Inflammatory macrophage treated with lipopolysaccharide for 4 hours (primary cell): ENCODE measurements at regions not wholly inside any gene's neighbourhood (a gene's known extent, or its start where the extent isn't known, plus 50 kb on each side); places are given as distances from the start of the nearest gene placed in this dataset.
"Not testable (repeated sequence)": the region's sequence is repeated elsewhere in the genome, so short reads cannot be mapped to it uniquely, and the experiment has no call there.

Experiments
- DNase-seq: peaks from one replicate; pipeline ENCODE4 v3.0.0-alpha.2; 2020

GRCh38 chrX:148080593-148080992 is 99.5 kb downstream of the FMR1NB start:
- DNase-seq = no peak

- no peak for DNase-seq
These were observed 103.5 kb downstream of the FMR1NB start for GRCh38 chrX:148084611-148085010.

- DNase-seq = no peak
These were observed 139.0 kb downstream of the FMR1NB start for GRCh38 chrX:148120151-148120550.

- DNase-seq = no peak
These were observed 140.0 kb downstream of the FMR1NB start for GRCh38 chrX:148120999-148121623.

GRCh38 chrX:148128872-148129505 is 147.9 kb downstream of the FMR1NB start:
- not testable (repeated sequence) for DNase-seq

- DNase-seq = peak; percentile 8
These were observed 152.1 kb downstream of the FMR1NB start for GRCh38 chrX:148133105-148133725.

GRCh38 chrX:148134578-148134977 is 153.4 kb downstream of the FMR1NB start:
- no peak for DNase-seq

GRCh38 chrX:148135738-148136137 is 154.6 kb downstream of the FMR1NB start:
- peak; percentile 1 for DNase-seq

GRCh38 chrX:148146121-148146520 is 165.0 kb downstream of the FMR1NB start:
- no peak for DNase-seq

- DNase-seq = no peak
These were observed 175.8 kb downstream of the FMR1NB start for GRCh38 chrX:148156986-148157385.

- no peak for DNase-seq
These were observed 178.7 kb downstream of the FMR1NB start for GRCh38 chrX:148159796-148160195.

- DNase-seq = no peak
These were observed 180.6 kb downstream of the FMR1NB start for GRCh38 chrX:148161701-148162100.

- DNase-seq = no peak
These were observed 204.5 kb downstream of the FMR1NB start for GRCh38 chrX:148185631-148186030.

GRCh38 chrX:148192547-148192946 is 211.4 kb downstream of the FMR1NB start:
- no peak for DNase-seq

- DNase-seq = no peak
These were observed 212.6 kb downstream of the FMR1NB start for GRCh38 chrX:148193759-148194158.

- no peak for DNase-seq
These were observed 222.4 kb downstream of the FMR1NB start for GRCh38 chrX:148203531-148203930.

- no peak for DNase-seq
These were observed 223.1 kb downstream of the FMR1NB start for GRCh38 chrX:148204195-148204594.

- no peak for DNase-seq
These were observed 233.6 kb downstream of the FMR1NB start for GRCh38 chrX:148214786-148215185.

GRCh38 chrX:148215726-148216125 is 234.6 kb downstream of the FMR1NB start:
- no peak for DNase-seq

- DNase-seq = no peak
These were observed 242.2 kb downstream of the FMR1NB start for GRCh38 chrX:148223361-148223760.

GRCh38 chrX:148228521-148228920 is 247.4 kb downstream of the FMR1NB start:
- no peak for DNase-seq

GRCh38 chrX:148229801-148230303 is 248.7 kb downstream of the FMR1NB start:
- no peak for DNase-seq

- DNase-seq = no peak
These were observed 240.4 kb upstream of the AFF2 start for GRCh38 chrX:148259990-148260389.

- DNase-seq = no peak
These were observed 234.6 kb upstream of the AFF2 start for GRCh38 chrX:148265829-148266228.
